Smooth muscle cell of the brain vasculature (primary cell): ENCODE measurements at regions not wholly inside any gene's neighbourhood (a gene's known extent, or its start where the extent isn't known, plus 50 kb on each side); places are given as distances from the start of the nearest gene placed in this dataset.

Experiments
- DNase-seq: peaks from one replicate; pipeline ENCODE4 v3.0.0-alpha.2; 2012; ENCODE audit warnings: low read depth, low spot score

DNA sequence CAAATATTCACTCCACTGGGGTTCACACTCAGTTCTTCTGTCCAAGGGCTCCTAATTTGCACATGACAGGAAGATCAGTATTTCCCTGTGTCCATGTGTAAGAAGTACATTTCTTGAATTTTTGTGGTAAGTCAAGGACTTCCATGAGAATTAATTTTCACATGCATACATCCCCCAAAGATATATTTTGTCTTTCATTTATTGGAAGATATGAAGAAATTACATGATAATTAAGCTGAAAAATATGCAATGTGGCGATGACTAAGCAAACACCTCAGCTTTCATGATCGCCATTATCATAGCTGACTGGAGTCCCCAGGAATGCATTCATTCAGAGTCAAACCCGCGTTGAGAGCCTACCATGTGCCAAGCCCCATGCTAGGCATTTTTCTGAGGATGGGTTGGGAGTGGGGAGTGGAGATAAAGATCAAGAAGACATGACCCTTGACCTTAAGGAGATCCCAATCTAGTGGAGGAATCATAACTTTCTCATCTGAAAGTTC, 104.6 kb upstream of the F3 start:
- DNase-seq: no peak

- DNase-seq: no peak
Observed at GRCh38 chr1:94644352-94644751, 102.8 kb upstream of the F3 start.

DNA sequence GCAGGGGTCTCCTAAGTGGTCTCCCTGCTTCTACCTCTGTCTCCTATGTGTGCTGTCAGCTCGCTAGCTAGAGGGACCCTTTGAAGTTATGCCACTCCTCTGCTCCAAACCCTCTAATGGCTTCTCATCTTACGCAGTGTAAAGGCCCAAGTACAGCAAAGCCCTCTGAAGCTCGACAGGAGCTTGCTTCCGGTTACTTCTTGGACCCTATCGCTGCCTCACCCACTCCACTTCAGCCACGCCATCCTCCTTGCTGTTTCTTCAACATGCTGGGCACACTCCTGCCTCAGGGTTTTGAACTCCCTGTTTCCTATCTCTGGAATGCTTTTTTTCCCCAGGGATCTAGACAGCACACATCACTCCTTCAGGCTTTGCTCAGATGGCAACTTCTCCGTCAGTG, 102.3 kb upstream of the F3 start:
- DNase-seq: no peak

DNA sequence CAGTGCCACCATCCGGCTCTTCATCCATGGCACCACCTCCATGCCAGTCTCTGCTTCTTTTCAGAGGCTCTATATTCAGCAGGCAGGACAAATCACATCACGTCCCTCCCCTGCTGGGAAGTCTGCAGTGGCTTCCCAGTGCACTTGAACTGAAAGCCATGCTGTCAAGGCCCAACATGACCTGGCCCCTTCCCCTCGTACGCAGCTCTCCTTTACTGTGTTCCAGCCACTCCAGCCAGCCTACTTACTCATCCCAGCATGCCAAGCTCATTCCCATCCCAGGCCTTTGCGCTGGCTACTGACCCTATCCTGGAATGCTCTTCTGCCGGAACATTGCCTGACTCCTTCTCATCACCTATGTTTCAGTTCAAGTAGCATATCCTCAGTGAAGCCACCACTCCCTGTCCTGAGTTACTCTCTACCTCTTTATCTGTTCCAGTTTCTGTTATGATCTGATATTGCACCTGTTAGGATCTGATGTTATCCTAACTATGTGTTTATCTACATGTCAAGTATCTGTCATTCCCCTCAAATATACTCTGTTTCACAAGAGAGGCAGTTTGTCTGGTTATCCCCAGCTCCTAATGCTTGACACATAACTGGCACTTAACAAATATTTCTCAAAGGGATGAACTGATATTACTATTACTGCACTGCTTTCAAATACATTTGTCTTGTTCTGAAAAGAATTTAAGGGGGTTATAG, 101.2 kb upstream of the F3 start:
- no peak for DNase-seq

DNA sequence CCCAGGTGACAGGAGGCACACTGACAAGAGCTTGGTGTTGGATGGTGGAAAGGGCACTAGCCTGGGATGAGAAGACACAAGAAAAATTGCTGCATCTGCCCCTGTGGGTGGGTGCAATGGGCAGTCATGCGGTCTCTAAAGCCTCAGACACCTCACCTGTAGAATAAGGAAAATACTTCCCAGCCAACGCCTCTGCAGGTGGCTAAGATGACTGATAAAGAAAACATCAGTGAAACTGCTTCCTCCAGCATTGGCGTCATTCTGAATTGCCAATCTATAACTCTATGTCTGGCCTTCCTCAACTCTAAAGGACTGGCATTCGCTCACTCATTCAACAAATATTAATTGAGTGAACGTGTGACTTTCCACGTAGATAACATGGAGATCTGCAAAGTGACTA, 100.4 kb upstream of the F3 start:
- no peak for DNase-seq

DNA sequence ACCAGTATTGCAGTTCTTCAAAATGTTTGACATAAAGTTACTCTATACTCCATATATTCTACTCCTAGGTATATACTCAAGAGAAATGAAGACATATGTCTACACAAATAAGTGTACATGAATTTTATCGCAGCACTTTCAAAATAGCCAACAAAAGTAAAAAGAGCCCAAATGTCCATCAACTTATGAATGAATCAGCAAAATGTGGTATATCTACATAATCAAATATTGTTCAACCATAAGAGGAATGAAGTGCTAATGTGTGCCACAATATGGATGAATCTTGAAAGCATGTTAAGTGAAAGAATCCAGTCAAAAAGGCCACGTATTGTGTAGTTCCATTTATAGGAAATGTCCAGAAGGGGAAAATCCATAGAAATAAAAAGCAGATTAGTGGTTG, 98.6 kb upstream of the F3 start:
- DNase-seq: no peak

- DNase-seq: no peak
Observed at GRCh38 chr1:94637121-94637520, 95.6 kb upstream of the F3 start.

DNA sequence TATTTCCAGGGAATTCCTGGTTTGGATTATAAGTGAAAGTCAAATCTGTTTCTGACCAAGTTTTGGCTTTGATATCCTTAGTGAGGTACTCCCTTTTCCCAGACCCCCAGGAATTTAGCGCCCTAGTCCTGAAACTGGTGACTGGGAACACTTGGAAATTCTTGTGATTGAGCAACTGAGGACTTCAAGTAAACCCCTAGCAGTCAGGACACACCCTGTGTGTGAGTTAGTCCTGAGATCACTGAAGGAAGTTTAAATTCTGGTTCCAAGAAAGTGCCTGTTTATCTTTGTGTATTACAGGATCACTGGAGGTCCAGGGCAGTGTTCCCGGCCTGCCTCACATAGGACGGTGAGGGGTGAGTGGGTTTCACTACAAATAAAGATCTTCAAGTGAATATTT, 95.1 kb upstream of the F3 start:
- no peak for DNase-seq

GRCh38 chr1:94636100-94636499, 94.5 kb upstream of the F3 start:
- DNase-seq: no peak

GRCh38 chr1:94634977-94635416, 93.4 kb upstream of the F3 start:
- no peak for DNase-seq

GRCh38 chr1:94633051-94633450, 91.5 kb upstream of the F3 start:
- no peak for DNase-seq

DNA sequence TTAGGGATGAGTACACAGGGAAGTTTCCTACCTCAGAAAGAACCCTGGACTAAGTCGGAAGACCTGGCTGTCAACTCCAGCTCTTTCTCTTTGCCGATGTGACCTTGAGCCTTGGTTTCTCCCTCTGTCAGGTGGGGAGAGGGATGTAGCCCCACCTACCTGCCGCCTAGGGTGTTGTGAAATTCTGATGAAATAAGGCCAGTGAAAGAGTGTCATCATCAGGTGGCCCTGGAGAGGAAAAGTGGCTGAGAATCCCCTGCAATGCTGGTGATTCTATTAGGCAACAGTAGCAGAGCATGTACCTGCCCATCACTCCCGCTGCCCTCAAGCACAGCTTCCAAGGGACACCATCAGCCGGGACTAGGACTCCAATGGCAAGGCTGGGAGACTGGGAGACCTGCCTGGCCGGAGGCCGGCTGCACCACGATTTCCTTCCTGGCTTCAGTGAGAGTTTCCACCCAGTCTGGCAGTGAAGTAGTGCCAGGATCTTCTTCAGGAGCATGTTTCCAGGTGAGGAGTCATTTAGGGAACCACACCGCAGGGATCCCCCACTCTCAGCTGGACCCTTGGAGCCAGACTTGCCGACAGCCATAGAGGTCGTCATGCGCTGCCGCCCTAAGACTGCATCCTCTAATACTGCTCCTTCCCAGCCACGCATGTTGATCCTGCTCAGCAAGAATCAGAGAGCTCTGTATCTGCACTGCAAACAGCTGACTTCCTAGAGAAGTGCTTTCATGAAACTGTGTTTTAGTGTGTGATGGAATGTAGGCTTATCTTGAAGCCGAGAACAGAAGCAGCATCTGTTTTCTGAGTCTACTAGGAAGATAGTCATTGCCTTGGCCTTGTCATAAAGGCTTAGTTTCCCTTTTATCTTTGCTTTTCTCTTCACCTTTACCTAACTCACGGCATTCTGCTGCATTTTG, 88.0 kb upstream of the F3 start:
- no peak for DNase-seq

GRCh38 chr1:94628499-94628843, 86.9 kb upstream of the F3 start:
- DNase-seq: no peak

DNA sequence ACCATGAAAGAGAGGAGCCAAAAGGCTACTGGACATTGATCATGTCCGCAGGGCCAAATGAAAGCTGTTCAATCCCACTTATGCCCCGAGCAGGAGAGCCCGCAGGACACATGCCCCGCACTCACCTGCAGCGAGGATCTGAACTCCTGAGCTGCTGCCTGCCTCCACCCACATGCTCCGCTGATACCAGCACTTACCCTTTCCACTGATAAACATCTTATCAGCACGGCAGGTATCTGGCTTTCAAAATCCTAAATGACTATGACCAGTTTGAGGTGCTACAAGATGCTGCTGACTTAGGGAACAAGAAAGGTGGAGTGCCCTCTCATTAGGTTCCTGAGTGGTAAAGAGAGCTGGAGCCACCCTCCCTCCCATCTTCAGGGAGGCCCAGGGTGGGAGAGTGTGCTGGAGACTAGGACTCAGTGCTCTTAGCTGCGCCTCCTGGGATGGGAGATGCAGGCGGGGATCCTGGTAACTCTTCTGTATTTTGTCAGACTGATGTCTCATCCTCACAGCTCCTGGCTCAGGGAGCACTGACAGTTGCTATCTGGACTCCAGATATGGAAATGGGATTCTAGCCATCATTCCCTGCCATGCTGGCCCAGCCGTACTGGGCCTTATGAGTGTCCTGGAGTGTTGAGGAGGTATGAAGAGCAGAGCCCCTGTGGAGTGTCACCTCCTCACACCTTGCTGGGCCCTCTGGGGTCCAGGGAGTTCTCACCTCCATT, 86.4 kb upstream of the F3 start:
- DNase-seq: no peak

- DNase-seq: no peak
Observed at GRCh38 chr1:94624203-94624602, 82.6 kb upstream of the F3 start.

GRCh38 chr1:94623560-94624148, 82.1 kb upstream of the F3 start:
- DNase-seq: no peak

- DNase-seq: no peak
Observed at GRCh38 chr1:94622757-94623156, 81.2 kb upstream of the F3 start.

DNA sequence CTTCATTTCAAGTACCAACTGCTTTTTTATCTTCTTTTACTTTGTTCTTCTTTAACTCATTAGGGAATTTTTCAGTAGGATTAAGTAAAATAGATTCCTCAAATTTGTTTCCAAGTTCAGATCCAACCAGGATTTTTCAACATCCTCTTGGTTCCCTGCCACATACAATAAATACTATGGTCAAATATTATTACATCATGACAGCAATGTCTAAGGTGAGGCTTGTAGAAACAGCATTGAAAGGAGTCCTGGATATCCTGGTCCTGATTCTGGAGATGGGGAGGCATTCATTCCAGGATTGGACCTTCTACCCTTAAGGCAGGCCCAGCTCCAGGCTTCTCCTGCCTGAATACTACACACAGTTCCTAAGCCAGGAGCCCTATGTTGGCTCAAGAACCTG, 80.2 kb upstream of the F3 start:
- no peak for DNase-seq

DNA sequence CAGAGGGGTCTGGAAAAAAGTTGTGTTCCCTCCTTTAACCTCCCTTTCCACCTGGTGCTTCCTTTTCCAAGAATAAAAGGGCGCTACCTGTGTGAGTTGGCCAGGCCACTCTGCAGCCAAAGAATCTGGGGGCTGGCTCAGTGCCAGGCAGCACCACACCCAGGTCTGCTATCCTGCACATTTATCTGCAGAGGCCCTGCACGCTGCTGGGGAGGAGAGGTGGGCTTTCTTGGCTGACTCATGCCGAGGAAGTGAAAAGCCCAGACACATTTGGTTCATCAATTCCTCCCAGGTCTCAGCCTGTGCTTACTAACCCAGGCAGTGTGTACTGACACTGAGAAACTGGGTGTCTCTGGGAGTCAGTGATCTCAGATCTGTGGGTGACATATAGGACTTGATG, 79.8 kb upstream of the F3 start:
- no peak for DNase-seq

DNA sequence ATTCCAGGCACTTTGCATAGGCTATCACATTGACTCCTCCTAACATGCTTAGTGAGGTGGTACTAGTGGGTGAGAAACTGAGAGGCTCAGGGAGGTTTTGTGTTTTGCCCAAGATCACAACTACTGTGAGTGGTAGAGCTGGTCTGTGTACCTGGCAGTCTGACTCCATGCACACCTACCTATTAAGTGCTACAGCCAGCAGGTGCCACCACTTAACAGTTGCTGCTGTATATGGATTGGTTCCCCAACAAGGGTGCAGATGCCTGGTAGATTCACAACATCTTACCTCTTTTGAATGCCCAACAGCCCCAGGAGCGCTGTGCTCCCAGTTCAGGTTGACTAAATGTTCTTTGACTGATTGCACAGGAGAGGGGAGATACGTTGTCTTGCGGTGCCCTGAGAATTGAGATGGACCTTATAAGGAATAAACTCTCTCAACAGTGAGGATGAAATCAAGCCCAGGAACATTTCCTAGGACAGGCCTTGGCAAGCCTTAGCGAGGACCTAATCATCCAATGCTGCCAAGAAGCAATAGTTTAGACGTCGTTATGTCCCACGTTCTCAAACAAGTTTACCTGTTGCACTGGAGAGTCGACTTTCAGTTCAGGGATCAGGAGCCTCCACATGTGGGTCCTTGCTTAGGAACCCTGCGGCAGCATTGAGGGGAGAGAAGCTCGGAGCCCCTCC, 78.9 kb upstream of the F3 start:
- no peak for DNase-seq

- DNase-seq: no peak
Observed at GRCh38 chr1:94619731-94620130, 78.2 kb upstream of the F3 start.
